ENCODE measurements at regions not wholly inside any gene's neighbourhood (a gene's known extent, or its start where the extent isn't known, plus 50 kb on each side); places are given as distances from the start of the nearest gene placed in this dataset.

- DNase-seq (no peak), ATAC-seq (ENCODE audit: low read depth in 2 of 2) (no peak)
- Histone ChIP-seq H3K27ac (ENCODE audit: insufficient read depth, low read length, poor library complexity, severe bottlenecking) (no peak overlapping the region), H3K36me3 (ENCODE audit: control insufficient read depth, insufficient read depth, low read length) (no peaks in the 10 kb centered on the region), H3K4me3 (ENCODE audit: low read depth, low read length) (no peak overlapping the region), H3K27me3 (ENCODE audit: control insufficient read depth, insufficient read depth, low read length) (no peaks in the 10 kb centered on the region), H3K4me1 (ENCODE audit: control insufficient read depth, insufficient read depth, low read length, poor library complexity, severe bottlenecking) (no peaks in the 10 kb centered on the region), H3K9me3 (ENCODE audit: control insufficient read depth in 2 of 2, low read length in 2 of 2) (peaks cover 0 to 4% of the 10 kb centered on the region in 2 experiments)
- Mint-ChIP-seq H3K27ac (no peak overlapping the region), H3K9me3 (peaks cover 0 to 14% (median 5%) of the 10 kb centered on the region in 7 donors), H3K36me3 (no peaks in the 10 kb centered on the region), H3K27me3 (no peaks in the 10 kb centered on the region), H3K4me3 (no peak overlapping the region), H3K4me1 (no peaks in the 10 kb centered on the region)
Observed at GRCh38 chr6:19477563-19477962, 359.6 kb upstream of the ID4 start.

- no peaks in the 10 kb centered on the region for H3K27me3 Mint-ChIP-seq
- no peaks in the 10 kb centered on the region for H3K4me1 Mint-ChIP-seq
Observed at GRCh38 chr6:19478273-19478672, 358.9 kb upstream of the ID4 start.

GRCh38 chr6:19478992-19479391 lies 358.2 kb upstream of the ID4 start:
- H3K36me3 ChIP-seq (ENCODE audit: control insufficient read depth, insufficient read depth, low read length) = no peaks in the 10 kb centered on the region

More at GRCh38 chr6:19478273-19478672, 358.9 kb upstream of the ID4 start:
- DNase-seq (no peak), ATAC-seq (ENCODE audit: low read depth in 2 of 2) (no peak)
- Mint-ChIP-seq H3K36me3 (no peaks in the 10 kb centered on the region), H3K27ac (no peak overlapping the region), H3K9me3 (peaks cover 0 to 11% (median 4%) of the 10 kb centered on the region in 7 donors), H3K4me3 (no peak overlapping the region)
- Histone ChIP-seq H3K36me3 (ENCODE audit: control insufficient read depth, insufficient read depth, low read length) (no peaks in the 10 kb centered on the region), H3K27ac (ENCODE audit: insufficient read depth, low read length, poor library complexity, severe bottlenecking) (no peak overlapping the region), H3K9me3 (ENCODE audit: control insufficient read depth in 2 of 2, low read length in 2 of 2) (peaks cover 0 to 4% of the 10 kb centered on the region in 2 experiments), H3K4me1 (ENCODE audit: control insufficient read depth, insufficient read depth, low read length, poor library complexity, severe bottlenecking) (no peaks in the 10 kb centered on the region), H3K27me3 (ENCODE audit: control insufficient read depth, insufficient read depth, low read length) (no peaks in the 10 kb centered on the region), H3K4me3 (ENCODE audit: low read depth, low read length) (no peak overlapping the region)

GRCh38 chr6:19479551-19479950 lies 357.6 kb upstream of the ID4 start:
- no peaks in the 10 kb centered on the region for H3K36me3 Mint-ChIP-seq
- H3K9me3 ChIP-seq (ENCODE audit: control insufficient read depth in 2 of 2, low read length in 2 of 2) = peaks cover 0 to 2% of the 10 kb centered on the region in 2 experiments
- peaks cover 0 to 7% (median 0%) of the 10 kb centered on the region in 7 donors for H3K9me3 Mint-ChIP-seq
- H3K27ac ChIP-seq (ENCODE audit: insufficient read depth, low read length, poor library complexity, severe bottlenecking) = no peak overlapping the region
- no peak overlapping the region for H3K27ac Mint-ChIP-seq
- no peaks in the 10 kb centered on the region for H3K27me3 ChIP-seq (ENCODE audit: control insufficient read depth, insufficient read depth, low read length)
- no peak for DNase-seq
- H3K4me1 ChIP-seq (ENCODE audit: control insufficient read depth, insufficient read depth, low read length, poor library complexity, severe bottlenecking) = no peaks in the 10 kb centered on the region
- H3K36me3 ChIP-seq (ENCODE audit: control insufficient read depth, insufficient read depth, low read length) = no peaks in the 10 kb centered on the region
- no peak overlapping the region for H3K4me3 Mint-ChIP-seq
- no peak overlapping the region for H3K4me3 ChIP-seq (ENCODE audit: low read depth, low read length)
- H3K27me3 Mint-ChIP-seq = no peaks in the 10 kb centered on the region
- H3K4me1 Mint-ChIP-seq = no peaks in the 10 kb centered on the region
- ATAC-seq (ENCODE audit: low read depth in 2 of 2) = no peak

More at GRCh38 chr6:19478992-19479391, 358.2 kb upstream of the ID4 start:
- no peak for ATAC-seq (ENCODE audit: low read depth in 2 of 2)
- Mint-ChIP-seq H3K4me1 (no peaks in the 10 kb centered on the region), H3K27me3 (no peaks in the 10 kb centered on the region), H3K36me3 (no peaks in the 10 kb centered on the region), H3K27ac (no peak overlapping the region), H3K4me3 (no peak overlapping the region), H3K9me3 (peaks cover 0 to 7% (median 1%) of the 10 kb centered on the region in 7 donors)
- Histone ChIP-seq H3K27ac (ENCODE audit: insufficient read depth, low read length, poor library complexity, severe bottlenecking) (no peak overlapping the region), H3K27me3 (ENCODE audit: control insufficient read depth, insufficient read depth, low read length) (no peaks in the 10 kb centered on the region), H3K4me3 (ENCODE audit: low read depth, low read length) (no peak overlapping the region), H3K9me3 (ENCODE audit: control insufficient read depth in 2 of 2, low read length in 2 of 2) (peaks cover 0 to 3% of the 10 kb centered on the region in 2 experiments), H3K4me1 (ENCODE audit: control insufficient read depth, insufficient read depth, low read length, poor library complexity, severe bottlenecking) (no peaks in the 10 kb centered on the region)
- no peak for DNase-seq

GRCh38 chr6:19492636-19493405 lies 344.3 kb upstream of the ID4 start:
- Histone ChIP-seq H3K9me3 (ENCODE audit: control insufficient read depth in 2 of 2, low read length in 2 of 2) (peaks cover 0 to 7% of the 10 kb centered on the region in 2 experiments), H3K27me3 (ENCODE audit: control insufficient read depth, insufficient read depth, low read length) (no peaks in the 10 kb centered on the region), H3K4me1 (ENCODE audit: control insufficient read depth, insufficient read depth, low read length, poor library complexity, severe bottlenecking) (no peaks in the 10 kb centered on the region), H3K4me3 (ENCODE audit: low read depth, low read length) (no peak overlapping the region), H3K36me3 (ENCODE audit: control insufficient read depth, insufficient read depth, low read length) (no peaks in the 10 kb centered on the region), H3K27ac (ENCODE audit: insufficient read depth, low read length, poor library complexity, severe bottlenecking) (no peak overlapping the region)
- Mint-ChIP-seq H3K4me1 (no peaks in the 10 kb centered on the region), H3K27ac (no peak overlapping the region), H3K9me3 (peaks cover 2 to 13% (median 4%) of the 10 kb centered on the region in 7 donors), H3K36me3 (no peaks in the 10 kb centered on the region), H3K27me3 (no peaks in the 10 kb centered on the region), H3K4me3 (no peak overlapping the region)
- DNase-seq (no peak), ATAC-seq (ENCODE audit: low read depth in 2 of 2) (no peak)

GRCh38 chr6:19501737-19502245 lies 335.4 kb upstream of the ID4 start:
- Histone ChIP-seq H3K4me3 (ENCODE audit: low read depth, low read length) (no peak overlapping the region), H3K9me3 (ENCODE audit: control insufficient read depth in 2 of 2, low read length in 2 of 2) (no peaks in the 10 kb centered on the region), H3K4me1 (ENCODE audit: control insufficient read depth, insufficient read depth, low read length, poor library complexity, severe bottlenecking) (no peaks in the 10 kb centered on the region), H3K36me3 (ENCODE audit: control insufficient read depth, insufficient read depth, low read length) (no peaks in the 10 kb centered on the region), H3K27ac (ENCODE audit: insufficient read depth, low read length, poor library complexity, severe bottlenecking) (no peak overlapping the region), H3K27me3 (ENCODE audit: control insufficient read depth, insufficient read depth, low read length) (no peaks in the 10 kb centered on the region)
- Mint-ChIP-seq H3K9me3 (peaks cover 0 to 13% (median 10%) of the 10 kb centered on the region in 7 donors), H3K27ac (no peak overlapping the region), H3K36me3 (no peaks in the 10 kb centered on the region), H3K27me3 (no peaks in the 10 kb centered on the region), H3K4me3 (no peak overlapping the region), H3K4me1 (no peaks in the 10 kb centered on the region)
- ATAC-seq (ENCODE audit: low read depth in 2 of 2) (no peak), DNase-seq (no peak)

GRCh38 chr6:19502301-19502700 lies 334.9 kb upstream of the ID4 start:
- Histone ChIP-seq H3K4me3 (ENCODE audit: low read depth, low read length) (no peak overlapping the region), H3K4me1 (ENCODE audit: control insufficient read depth, insufficient read depth, low read length, poor library complexity, severe bottlenecking) (no peaks in the 10 kb centered on the region), H3K27me3 (ENCODE audit: control insufficient read depth, insufficient read depth, low read length) (no peaks in the 10 kb centered on the region), H3K27ac (ENCODE audit: insufficient read depth, low read length, poor library complexity, severe bottlenecking) (no peak overlapping the region), H3K9me3 (ENCODE audit: control insufficient read depth in 2 of 2, low read length in 2 of 2) (no peaks in the 10 kb centered on the region), H3K36me3 (ENCODE audit: control insufficient read depth, insufficient read depth, low read length) (no peaks in the 10 kb centered on the region)
- Mint-ChIP-seq H3K36me3 (no peaks in the 10 kb centered on the region), H3K9me3 (peaks cover 0 to 17% (median 10%) of the 10 kb centered on the region in 7 donors), H3K27me3 (no peaks in the 10 kb centered on the region), H3K4me3 (no peak overlapping the region), H3K4me1 (no peaks in the 10 kb centered on the region), H3K27ac (no peak overlapping the region)
- DNase-seq (no peak), ATAC-seq (ENCODE audit: low read depth in 2 of 2) (no peak)

GRCh38 chr6:19515939-19516338 lies 321.2 kb upstream of the ID4 start:
- Histone ChIP-seq H3K27ac (ENCODE audit: insufficient read depth, low read length, poor library complexity, severe bottlenecking) (no peak overlapping the region), H3K27me3 (ENCODE audit: control insufficient read depth, insufficient read depth, low read length) (no peaks in the 10 kb centered on the region), H3K9me3 (ENCODE audit: control insufficient read depth in 2 of 2, low read length in 2 of 2) (peaks cover 5 to 28% of the 10 kb centered on the region in 2 experiments), H3K4me1 (ENCODE audit: control insufficient read depth, insufficient read depth, low read length, poor library complexity, severe bottlenecking) (no peaks in the 10 kb centered on the region), H3K4me3 (ENCODE audit: low read depth, low read length) (no peak overlapping the region), H3K36me3 (ENCODE audit: control insufficient read depth, insufficient read depth, low read length) (no peaks in the 10 kb centered on the region)
- Mint-ChIP-seq H3K9me3 (peaks cover 4 to 26% (median 18%) of the 10 kb centered on the region in 7 donors), H3K27me3 (no peaks in the 10 kb centered on the region), H3K36me3 (no peaks in the 10 kb centered on the region), H3K27ac (no peak overlapping the region), H3K4me3 (no peak overlapping the region), H3K4me1 (no peaks in the 10 kb centered on the region)
- ATAC-seq (ENCODE audit: low read depth in 2 of 2) (no peak), DNase-seq (no peak)

All from CD4-positive, CD25-positive, alpha-beta regulatory T cell (primary cell).